CD4-positive, alpha-beta T cell (primary cell): ENCODE measurements at regions not wholly inside any gene's neighbourhood (a gene's known extent, or its start where the extent isn't known, plus 50 kb on each side); places are given as distances from the start of the nearest gene placed in this dataset.

Source experiments
- ATAC-seq: fragments of 200-7000 bp; cut with Tn5 transposase; one replicate; pipeline ENCODE4 v1.10.0; 2022; ENCODE audit warnings: mild to moderate bottlenecking; ENCODE audit not compliant: poor library complexity
- CTCF ChIA-PET: fragments of 350-600 bp; sonication (Branson Sonifier 250); formaldehyde crosslinking; loops from one replicate; lab custom pipeline; 2021; ENCODE audit warnings: antibody characterized with exemption, inconsistent platforms; lab: Charles Lee
- POLR2A ChIA-PET: fragments of 350-600 bp; sonication (Branson Sonifier 250); formaldehyde crosslinking; loops from one replicate; lab custom pipeline; 2021; ENCODE audit warnings: antibody characterized with exemption, inconsistent platforms; lab: Charles Lee
- DNase-seq, 14 experiments: peaks; one replicate each; pipeline ENCODE4 v3.0.0-alpha.2; 2013 to 2020; ENCODE audit warnings: mixed read lengths in 2 of 14
- H3K27ac ChIP-seq, 2 donors: one replicate each; pipeline versions ENCODE4 v1.5.1 to v1.7.0; 2013; ENCODE audit warnings: low read length in 2 of 2, low read depth in 1 of 2, mild to moderate bottlenecking in 1 of 2
- H3K27me3 ChIP-seq, 2 experiments: 1 replicate in 1 of 2; 2 replicates in 1 of 2; pipeline versions ENCODE4 v1.6.1 to v1.7.0; 2013; ENCODE audit warnings: low read length in 2 of 2, control low read depth in 1 of 2, mild to moderate bottlenecking in 1 of 2, moderate library complexity in 1 of 2; ENCODE audit not compliant: insufficient read depth in 2 of 2, control insufficient read depth in 1 of 2
- H3K36me3 ChIP-seq: one replicate; pipeline ENCODE4 v1.6.1; 2013; ENCODE audit warnings: low read length, control low read depth; ENCODE audit not compliant: insufficient read depth
- H3K4me1 ChIP-seq: one replicate; pipeline ENCODE4 v1.6.1; 2013; ENCODE audit warnings: low read length, control low read depth; ENCODE audit not compliant: insufficient read depth
- H3K4me3 ChIP-seq: one replicate; pipeline ENCODE4 v1.5.1; 2013; ENCODE audit warnings: mild to moderate bottlenecking, low read length, moderate library complexity
- H3K9me3 ChIP-seq, 2 experiments: 1 replicate in 1 of 2; 2 replicates in 1 of 2; pipeline versions ENCODE4 v1.6.1 to v1.7.0; 2013; ENCODE audit warnings: low read length in 2 of 2, mild to moderate bottlenecking in 2 of 2, control low read depth in 1 of 2, moderate library complexity in 1 of 2; ENCODE audit not compliant: control insufficient read depth in 1 of 2, insufficient read depth in 1 of 2
- H3K27ac Mint-ChIP-seq: one replicate; pipeline ENCODE4 v1.8.0; 2020; ENCODE audit warnings: mixed read lengths
- H3K27me3 Mint-ChIP-seq: one replicate; pipeline ENCODE4 v1.8.0; 2021; ENCODE audit warnings: mixed read lengths
- H3K36me3 Mint-ChIP-seq: one replicate; pipeline ENCODE4 v1.8.0; 2021; ENCODE audit warnings: low read depth, mixed read lengths
- H3K4me1 Mint-ChIP-seq: one replicate; pipeline ENCODE4 v1.8.0; 2021; ENCODE audit warnings: low read depth, mixed read lengths
- H3K4me3 Mint-ChIP-seq: one replicate; pipeline ENCODE4 v1.8.0; 2020; ENCODE audit warnings: mild to moderate bottlenecking, mixed read lengths
- H3K9me3 Mint-ChIP-seq: one replicate; pipeline ENCODE4 v1.8.0; 2020; ENCODE audit warnings: mixed read lengths
- intact Hi-C, 2 experiments: fragments of 100-400 bp; cut with DNase I in 1 of 2; cut with micrococcal nuclease in 1 of 2; formaldehyde crosslinking; loops; one replicate each; pipeline versions ENCODE4 v1.15.1 to v1.9.0; 2023 to 2025; cut with DNase I, micrococcal nuclease
- TF ChIP-seq, protein P1 (sequence below): fragments of 200-600 bp; IDR thresholded peaks from one replicate; pipeline ENCODE4 v1.8.0; 2022; ENCODE audit warnings: antibody characterized with exemption, mild to moderate bottlenecking

GRCh38 chr11:113634940-113635575 lies 71.0 kb downstream of the TMPRSS5 start:
- no peaks in the 10 kb centered on the region for H3K9me3 Mint-ChIP-seq
- H3K27me3 Mint-ChIP-seq, result peaks cover 20% of the 10 kb centered on the region
- no peak overlapping the region for H3K4me3 ChIP-seq
- TF ChIP-seq, protein P1, sequence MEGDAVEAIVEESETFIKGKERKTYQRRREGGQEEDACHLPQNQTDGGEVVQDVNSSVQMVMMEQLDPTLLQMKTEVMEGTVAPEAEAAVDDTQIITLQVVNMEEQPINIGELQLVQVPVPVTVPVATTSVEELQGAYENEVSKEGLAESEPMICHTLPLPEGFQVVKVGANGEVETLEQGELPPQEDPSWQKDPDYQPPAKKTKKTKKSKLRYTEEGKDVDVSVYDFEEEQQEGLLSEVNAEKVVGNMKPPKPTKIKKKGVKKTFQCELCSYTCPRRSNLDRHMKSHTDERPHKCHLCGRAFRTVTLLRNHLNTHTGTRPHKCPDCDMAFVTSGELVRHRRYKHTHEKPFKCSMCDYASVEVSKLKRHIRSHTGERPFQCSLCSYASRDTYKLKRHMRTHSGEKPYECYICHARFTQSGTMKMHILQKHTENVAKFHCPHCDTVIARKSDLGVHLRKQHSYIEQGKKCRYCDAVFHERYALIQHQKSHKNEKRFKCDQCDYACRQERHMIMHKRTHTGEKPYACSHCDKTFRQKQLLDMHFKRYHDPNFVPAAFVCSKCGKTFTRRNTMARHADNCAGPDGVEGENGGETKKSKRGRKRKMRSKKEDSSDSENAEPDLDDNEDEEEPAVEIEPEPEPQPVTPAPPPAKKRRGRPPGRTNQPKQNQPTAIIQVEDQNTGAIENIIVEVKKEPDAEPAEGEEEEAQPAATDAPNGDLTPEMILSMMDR, result no peak
- no peak overlapping the region for H3K4me3 Mint-ChIP-seq
- H3K27me3 ChIP-seq, result no peaks in the 10 kb centered on the region
- no peak for ATAC-seq
- H3K36me3 Mint-ChIP-seq, result no peaks in the 10 kb centered on the region
- no peaks in the 10 kb centered on the region for H3K4me1 ChIP-seq
- intact Hi-C loops, result no loop called here
- CTCF ChIA-PET, result no interaction called here
- POLR2A ChIA-PET, result no interaction called here
- H3K36me3 ChIP-seq, result no peaks in the 10 kb centered on the region
- H3K9me3 ChIP-seq, result peaks cover 4 to 6% of the 10 kb centered on the region in 2 experiments
- H3K4me1 Mint-ChIP-seq, result no peaks in the 10 kb centered on the region
- no peak overlapping the region for H3K27ac ChIP-seq
- DNase-seq, result no peak
- no peak overlapping the region for H3K27ac Mint-ChIP-seq

DNA sequence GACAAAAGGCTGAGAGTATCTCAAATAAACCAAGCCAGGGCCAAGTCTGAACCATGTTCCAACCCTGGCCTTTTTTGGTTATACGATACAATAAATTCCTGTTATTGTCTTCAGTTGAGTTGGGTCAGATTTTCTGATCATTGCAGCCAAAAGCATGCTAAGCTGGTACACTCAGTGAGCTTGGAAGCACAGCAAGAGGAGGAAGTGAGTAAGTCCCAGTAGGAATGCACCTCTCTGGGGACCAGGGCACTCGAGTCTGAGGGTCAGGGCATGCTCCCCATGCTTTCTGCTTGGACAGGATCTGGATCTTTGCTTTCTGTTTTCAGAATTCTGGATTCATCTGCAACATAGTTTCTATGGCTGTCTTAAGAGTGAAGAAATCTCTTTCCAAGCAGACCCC lies 73.1 kb downstream of the TMPRSS5 start:
- ATAC-seq (no peak), DNase-seq (no peak)
- H3K27me3 ChIP-seq, result no peaks in the 10 kb centered on the region
- Mint-ChIP-seq H3K27me3 (peaks cover 19% of the 10 kb centered on the region), H3K27ac (no peak overlapping the region), H3K4me1 (no peaks in the 10 kb centered on the region), H3K9me3 (no peaks in the 10 kb centered on the region), H3K4me3 (no peak overlapping the region), H3K36me3 (no peaks in the 10 kb centered on the region)
- no peak overlapping the region for H3K27ac ChIP-seq
- no peaks in the 10 kb centered on the region for H3K36me3 ChIP-seq
- H3K9me3 ChIP-seq, result peaks cover 4 to 6% of the 10 kb centered on the region in 2 experiments
- intact Hi-C loops, result no loop called here
- POLR2A ChIA-PET, result no interaction called here
- CTCF ChIA-PET, result no interaction called here
- TF ChIP-seq, protein P1, result no peak
- H3K4me3 ChIP-seq, result no peak overlapping the region
- H3K4me1 ChIP-seq, result no peaks in the 10 kb centered on the region

- Histone ChIP-seq H3K36me3 (no peaks in the 10 kb centered on the region), H3K27ac (no peak overlapping the region), H3K4me3 (no peak overlapping the region), H3K27me3 (no peaks in the 10 kb centered on the region), H3K4me1 (no peaks in the 10 kb centered on the region), H3K9me3 (no peaks in the 10 kb centered on the region)
- ChIA-PET POLR2A (no interaction called here), CTCF (no interaction called here)
- H3K4me1 Mint-ChIP-seq, result no peaks in the 10 kb centered on the region
- intact Hi-C loops, result no loop called here
- H3K4me3 Mint-ChIP-seq, result no peak overlapping the region
- H3K27ac Mint-ChIP-seq, result no peak overlapping the region
- H3K27me3 Mint-ChIP-seq, result peaks cover 28% of the 10 kb centered on the region
- no peaks in the 10 kb centered on the region for H3K9me3 Mint-ChIP-seq
- ATAC-seq (no peak), DNase-seq (no peak)
- TF ChIP-seq, protein P1, result no peak
- H3K36me3 Mint-ChIP-seq, result no peaks in the 10 kb centered on the region
These were observed 76.5 kb downstream of the TMPRSS5 start for GRCh38 chr11:113629562-113629961.
